CD4-positive, CD25-positive, alpha-beta regulatory T cell (primary cell): ENCODE measurements at regions not wholly inside any gene's neighbourhood (a gene's known extent, or its start where the extent isn't known, plus 50 kb on each side); places are given as distances from the start of the nearest gene placed in this dataset.

ENCODE experiments used
- ATAC-seq, 2 donors: fragments of 150-1000 bp; cut with Tn5 transposase; one replicate each; pipeline ENCODE4 v1.10.0; 2021; ENCODE audit warnings: low read depth in 2 of 2, moderate number of reproducible peaks in 2 of 2, moderate library complexity in 1 of 2
- DNase-seq, 3 donors: peaks; one replicate each; pipeline versions ENCODE4 v3.0.0 to v3.0.0-alpha.2; 2012 to 2022; ENCODE audit warnings: mixed read lengths in 1 of 3
- H3K27ac ChIP-seq: one replicate; pipeline ENCODE4 v1.7.0; 2013; ENCODE audit warnings: mild to moderate bottlenecking, low read length; ENCODE audit not compliant: insufficient read depth, poor library complexity, severe bottlenecking
- H3K27me3 ChIP-seq: one replicate; pipeline ENCODE4 v1.7.0; 2013; ENCODE audit warnings: low read length; ENCODE audit not compliant: control insufficient read depth, insufficient read depth
- H3K36me3 ChIP-seq: one replicate; pipeline ENCODE4 v1.7.0; 2013; ENCODE audit warnings: mild to moderate bottlenecking, low read length, moderate library complexity; ENCODE audit not compliant: control insufficient read depth, insufficient read depth
- H3K4me1 ChIP-seq: 2 replicates; pipeline ENCODE4 v1.7.0; 2013; ENCODE audit warnings: mild to moderate bottlenecking, low read length; ENCODE audit not compliant: insufficient read depth, control insufficient read depth, poor library complexity, severe bottlenecking
- H3K4me3 ChIP-seq: one replicate; pipeline ENCODE4 v1.7.0; 2013; ENCODE audit warnings: low read depth, mild to moderate bottlenecking, low read length, moderate library complexity
- H3K9me3 ChIP-seq, 2 experiments: 1 replicate in 1 of 2; 2 replicates in 1 of 2; pipeline ENCODE4 v1.7.0; 2013; ENCODE audit warnings: low read length in 2 of 2, mild to moderate bottlenecking in 1 of 2, moderate library complexity in 1 of 2; ENCODE audit not compliant: control insufficient read depth in 2 of 2
- H3K27ac Mint-ChIP-seq, 3 donors: one replicate each; pipeline ENCODE4 v1.8.0; 2020 to 2022; ENCODE audit warnings: mild to moderate bottlenecking in 3 of 3, mixed read lengths in 3 of 3, moderate library complexity in 2 of 3
- H3K27me3 Mint-ChIP-seq: one replicate; pipeline ENCODE4 v1.8.0; 2022; ENCODE audit warnings: mild to moderate bottlenecking, mixed read lengths
- H3K36me3 Mint-ChIP-seq: one replicate; pipeline ENCODE4 v1.8.0; 2020; ENCODE audit warnings: mixed read lengths
- H3K4me1 Mint-ChIP-seq, 4 donors: one replicate each; pipeline ENCODE4 v1.8.0; 2020 to 2022; ENCODE audit warnings: mixed read lengths in 4 of 4, mild to moderate bottlenecking in 1 of 4
- H3K4me3 Mint-ChIP-seq, 4 donors: one replicate each; pipeline ENCODE4 v1.8.0; 2020 to 2022; ENCODE audit warnings: mild to moderate bottlenecking in 4 of 4, mixed read lengths in 4 of 4, moderate library complexity in 3 of 4
- H3K9me3 Mint-ChIP-seq, 7 donors: one replicate each; pipeline ENCODE4 v1.8.0; 2020 to 2022; ENCODE audit warnings: mixed read lengths in 7 of 7, mild to moderate bottlenecking in 3 of 7, moderate library complexity in 2 of 7

DNA sequence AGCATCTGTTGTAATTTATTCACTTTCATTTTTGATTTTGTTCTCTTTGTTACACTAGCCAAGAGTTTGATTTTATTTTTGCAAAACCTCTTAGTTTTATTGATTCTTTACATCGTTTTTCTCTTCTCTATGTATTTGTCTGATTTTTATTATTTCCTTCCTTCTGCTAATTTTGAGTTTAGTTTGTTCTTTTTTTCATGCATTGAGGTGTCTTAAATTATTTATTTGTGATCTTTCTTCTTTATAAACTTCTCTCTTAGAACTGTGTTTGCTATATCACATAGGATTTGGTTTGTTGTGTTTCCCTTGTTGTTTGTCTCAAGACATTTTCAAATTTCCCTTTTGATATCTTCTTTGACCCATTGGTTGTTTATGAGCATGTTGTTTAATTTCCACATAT, 51.7 kb upstream of the NFKBIA start:
- H3K27ac ChIP-seq = no peak overlapping the region
- H3K27me3 Mint-ChIP-seq = peaks cover 32% of the 10 kb centered on the region
- H3K4me3 Mint-ChIP-seq = no peak overlapping the region
- no peaks in the 10 kb centered on the region for H3K4me1 ChIP-seq
- ATAC-seq (no peak), DNase-seq (no peak)
- no peaks in the 10 kb centered on the region for H3K36me3 ChIP-seq
- peaks cover 1 to 25% (median 7%) of the 10 kb centered on the region in 7 donors for H3K9me3 Mint-ChIP-seq
- no peaks in the 10 kb centered on the region for H3K27me3 ChIP-seq
- peaks cover 10 to 16% of the 10 kb centered on the region in 2 experiments for H3K9me3 ChIP-seq
- no peak overlapping the region for H3K27ac Mint-ChIP-seq
- peaks cover 0 to 6% (median 0%) of the 10 kb centered on the region in 4 donors for H3K4me1 Mint-ChIP-seq
- H3K36me3 Mint-ChIP-seq = no peaks in the 10 kb centered on the region
- no peak overlapping the region for H3K4me3 ChIP-seq

DNA sequence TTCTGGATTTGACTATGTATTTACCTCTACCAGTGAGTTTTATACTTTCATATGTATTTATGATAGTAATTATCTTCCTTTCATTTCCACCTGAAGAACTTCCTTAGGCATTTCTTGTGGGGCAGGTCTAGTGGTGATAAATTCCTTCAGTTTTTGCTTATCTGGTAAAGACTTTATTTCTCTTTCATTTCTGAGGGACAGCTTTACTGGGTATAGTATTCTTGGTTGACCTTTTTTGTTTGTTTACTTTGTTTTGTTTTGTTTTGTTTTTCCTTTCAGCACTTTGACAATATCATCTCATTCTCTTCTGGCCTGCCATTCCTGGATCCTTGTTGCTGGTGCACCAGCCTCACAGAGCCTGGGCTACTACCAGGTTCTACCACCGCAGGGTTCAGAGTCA, 53.9 kb upstream of the NFKBIA start:
- Mint-ChIP-seq H3K9me3 (peaks cover 4 to 25% (median 7%) of the 10 kb centered on the region in 7 donors), H3K36me3 (no peaks in the 10 kb centered on the region), H3K4me3 (no peak overlapping the region), H3K4me1 (peaks cover 0 to 6% (median 0%) of the 10 kb centered on the region in 4 donors), H3K27ac (no peak overlapping the region), H3K27me3 (peaks cover 37% of the 10 kb centered on the region)
- DNase-seq = no peak
- Histone ChIP-seq H3K4me1 (no peaks in the 10 kb centered on the region), H3K27ac (no peak overlapping the region), H3K9me3 (peaks cover 10 to 16% of the 10 kb centered on the region in 2 experiments), H3K4me3 (no peak overlapping the region), H3K27me3 (no peaks in the 10 kb centered on the region), H3K36me3 (no peaks in the 10 kb centered on the region)
- ATAC-seq = no peak

DNA sequence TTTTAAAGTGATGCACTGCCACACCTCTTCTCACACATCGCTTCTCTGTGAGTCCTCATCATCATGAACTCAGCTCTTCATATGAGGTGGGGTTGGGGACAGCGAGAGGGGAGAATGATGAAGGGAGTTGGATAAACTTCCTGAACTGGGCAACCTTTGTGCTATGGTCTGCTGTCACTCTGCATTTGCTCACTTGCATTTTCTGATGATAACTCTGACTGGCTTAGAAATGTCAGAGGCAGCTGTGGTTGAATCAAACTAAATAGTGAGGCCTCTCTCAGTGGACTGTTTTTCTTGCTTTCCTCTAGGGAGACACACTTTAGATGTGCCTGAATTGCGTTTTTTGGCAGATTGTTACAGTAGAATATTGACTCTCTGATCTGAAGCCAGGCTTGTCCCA, 55.2 kb upstream of the NFKBIA start:
- peaks cover 10 to 16% of the 10 kb centered on the region in 2 experiments for H3K9me3 ChIP-seq
- ATAC-seq (no peak), DNase-seq (no peak)
- H3K36me3 ChIP-seq = no peaks in the 10 kb centered on the region
- Mint-ChIP-seq H3K27ac (no peak overlapping the region), H3K27me3 (peaks cover 36% of the 10 kb centered on the region), H3K4me3 (no peak overlapping the region), H3K9me3 (peaks cover 4 to 25% (median 7%) of the 10 kb centered on the region in 7 donors), H3K4me1 (peaks cover 0 to 6% (median 0%) of the 10 kb centered on the region in 4 donors), H3K36me3 (no peaks in the 10 kb centered on the region)
- H3K27ac ChIP-seq = no peak overlapping the region
- H3K4me1 ChIP-seq = no peaks in the 10 kb centered on the region
- H3K4me3 ChIP-seq = no peak overlapping the region
- no peaks in the 10 kb centered on the region for H3K27me3 ChIP-seq

DNA sequence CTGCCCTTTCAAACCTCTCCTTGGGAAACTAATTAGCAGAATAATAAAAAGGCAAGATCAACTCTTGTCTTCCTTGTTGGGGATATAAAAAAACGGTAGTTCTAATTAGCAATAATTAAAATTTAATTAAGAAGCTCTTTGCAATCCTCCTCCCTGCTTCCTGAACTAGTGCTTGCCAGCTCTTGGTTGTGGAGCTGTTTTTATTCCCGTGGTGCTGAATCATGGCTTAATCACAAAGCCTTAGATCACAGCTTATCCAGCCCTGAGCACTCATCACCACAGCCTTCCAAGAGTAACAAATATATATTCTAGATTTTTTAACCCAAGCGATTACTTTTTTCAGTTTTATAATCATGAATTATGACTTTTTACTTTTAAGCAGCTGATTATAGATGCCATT, 63.2 kb upstream of the INSM2 start:
- no peaks in the 10 kb centered on the region for H3K36me3 ChIP-seq
- H3K9me3 ChIP-seq = no peaks in the 10 kb centered on the region
- Mint-ChIP-seq H3K9me3 (peaks cover 0 to 5% (median 2%) of the 10 kb centered on the region in 7 donors), H3K27me3 (peaks cover 55% of the 10 kb centered on the region), H3K4me3 (no peak overlapping the region), H3K4me1 (no peaks in the 10 kb centered on the region), H3K36me3 (no peaks in the 10 kb centered on the region), H3K27ac (no peak overlapping the region)
- DNase-seq = no peak
- peaks cover 21% of the 10 kb centered on the region for H3K27me3 ChIP-seq
- H3K27ac ChIP-seq = no peak overlapping the region
- H3K4me1 ChIP-seq = no peaks in the 10 kb centered on the region
- ATAC-seq = no peak
- H3K4me3 ChIP-seq = no peak overlapping the region

DNA sequence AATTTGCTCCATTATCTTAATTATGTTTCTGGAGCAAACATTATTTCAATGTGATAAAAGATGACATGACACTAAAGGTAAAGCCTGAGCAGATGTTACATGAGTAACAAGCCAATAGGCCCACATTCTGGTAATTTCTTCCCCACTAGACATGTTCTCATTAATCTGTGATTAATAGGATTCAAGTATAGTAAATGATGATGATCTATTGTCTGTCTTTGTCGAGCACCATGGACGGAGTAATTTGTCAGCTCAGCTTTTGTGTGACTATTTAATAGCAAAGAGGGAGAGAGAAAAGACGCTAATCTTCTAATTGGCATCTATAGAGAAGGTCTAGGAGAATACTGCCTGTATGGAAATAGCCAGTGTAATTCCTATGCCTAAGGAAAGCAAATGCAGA, 62.2 kb upstream of the INSM2 start:
- Histone ChIP-seq H3K27me3 (peaks cover 22% of the 10 kb centered on the region), H3K4me1 (no peaks in the 10 kb centered on the region), H3K9me3 (no peaks in the 10 kb centered on the region), H3K27ac (no peak overlapping the region), H3K4me3 (no peak overlapping the region), H3K36me3 (no peaks in the 10 kb centered on the region)
- H3K4me3 Mint-ChIP-seq = no peak overlapping the region
- H3K4me1 Mint-ChIP-seq = no peaks in the 10 kb centered on the region
- H3K9me3 Mint-ChIP-seq = peaks cover 0 to 5% (median 0%) of the 10 kb centered on the region in 7 donors
- H3K36me3 Mint-ChIP-seq = no peaks in the 10 kb centered on the region
- no peak overlapping the region for H3K27ac Mint-ChIP-seq
- no peak for ATAC-seq
- DNase-seq = no peak
- peaks cover 55% of the 10 kb centered on the region for H3K27me3 Mint-ChIP-seq

DNA sequence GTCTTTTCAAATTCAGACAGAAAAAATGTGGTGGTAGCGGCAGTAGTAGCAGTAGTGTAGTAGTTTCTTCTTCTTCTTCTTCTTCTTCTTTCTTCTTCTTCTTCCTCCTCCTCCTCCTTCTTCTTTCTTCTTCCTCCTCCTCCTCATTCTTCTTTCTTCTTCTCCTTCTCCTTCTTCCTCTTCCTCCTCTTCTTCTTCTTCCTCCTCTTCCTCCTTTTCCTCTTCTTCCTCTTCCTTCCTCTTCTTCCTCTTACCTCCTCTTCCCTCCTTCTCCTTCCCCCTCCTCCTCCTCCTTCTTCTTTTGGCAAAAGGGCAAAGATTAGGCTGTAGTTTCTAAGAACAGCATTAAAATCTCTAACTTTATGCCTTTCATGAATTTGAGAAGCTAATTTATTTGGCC, 59.6 kb upstream of the INSM2 start:
- no peak overlapping the region for H3K4me3 ChIP-seq
- Mint-ChIP-seq H3K36me3 (no peaks in the 10 kb centered on the region), H3K27ac (no peak overlapping the region), H3K9me3 (peaks cover 0 to 7% (median 0%) of the 10 kb centered on the region in 7 donors), H3K4me1 (no peaks in the 10 kb centered on the region), H3K4me3 (no peak overlapping the region), H3K27me3 (peaks cover 57% of the 10 kb centered on the region)
- H3K36me3 ChIP-seq = no peaks in the 10 kb centered on the region
- H3K27me3 ChIP-seq = peaks cover 29% of the 10 kb centered on the region
- DNase-seq = no peak
- H3K27ac ChIP-seq = no peak overlapping the region
- no peaks in the 10 kb centered on the region for H3K9me3 ChIP-seq
- no peaks in the 10 kb centered on the region for H3K4me1 ChIP-seq
- ATAC-seq = no peak

DNA sequence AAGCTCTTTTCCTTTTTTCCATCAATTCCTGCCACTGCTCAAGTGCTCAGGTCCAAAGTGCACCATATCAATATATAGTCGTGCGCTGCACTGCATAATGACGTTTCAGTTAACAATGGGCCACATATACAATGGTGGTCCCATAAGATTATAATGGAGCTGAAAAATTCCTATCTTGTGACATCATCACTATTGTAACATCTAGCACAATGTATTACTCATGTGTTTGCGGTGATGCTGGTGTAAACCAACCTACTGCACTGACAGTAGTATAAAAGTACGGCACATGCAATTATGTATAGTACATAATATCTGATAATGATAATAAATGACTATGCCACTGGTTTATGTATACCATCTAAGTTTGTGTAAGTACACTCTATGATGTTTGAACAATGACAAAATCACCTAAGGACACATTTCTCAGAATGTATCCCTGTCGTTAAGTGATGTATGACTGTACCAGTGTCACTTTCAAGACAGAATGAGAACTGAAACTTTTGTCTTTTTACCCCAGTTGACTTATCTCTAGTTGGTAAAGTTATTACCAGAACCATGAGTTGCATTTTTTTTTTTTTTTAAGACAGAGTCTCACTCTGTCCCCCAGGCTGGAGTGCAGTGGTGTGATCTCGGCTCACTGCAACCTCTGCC, 53.7 kb upstream of the INSM2 start:
- Mint-ChIP-seq H3K4me1 (no peaks in the 10 kb centered on the region), H3K27ac (no peak overlapping the region), H3K27me3 (peaks cover 42% of the 10 kb centered on the region), H3K4me3 (no peak overlapping the region), H3K9me3 (peaks cover 0 to 3% (median 0%) of the 10 kb centered on the region in 7 donors), H3K36me3 (no peaks in the 10 kb centered on the region)
- no peak overlapping the region for H3K4me3 ChIP-seq
- no peaks in the 10 kb centered on the region for H3K36me3 ChIP-seq
- DNase-seq (peak in 1 of 3 donors; percentile 13), ATAC-seq (no peak)
- H3K27me3 ChIP-seq = peaks cover 17% of the 10 kb centered on the region
- no peak overlapping the region for H3K27ac ChIP-seq
- no peaks in the 10 kb centered on the region for H3K9me3 ChIP-seq
- H3K4me1 ChIP-seq = no peaks in the 10 kb centered on the region

DNA sequence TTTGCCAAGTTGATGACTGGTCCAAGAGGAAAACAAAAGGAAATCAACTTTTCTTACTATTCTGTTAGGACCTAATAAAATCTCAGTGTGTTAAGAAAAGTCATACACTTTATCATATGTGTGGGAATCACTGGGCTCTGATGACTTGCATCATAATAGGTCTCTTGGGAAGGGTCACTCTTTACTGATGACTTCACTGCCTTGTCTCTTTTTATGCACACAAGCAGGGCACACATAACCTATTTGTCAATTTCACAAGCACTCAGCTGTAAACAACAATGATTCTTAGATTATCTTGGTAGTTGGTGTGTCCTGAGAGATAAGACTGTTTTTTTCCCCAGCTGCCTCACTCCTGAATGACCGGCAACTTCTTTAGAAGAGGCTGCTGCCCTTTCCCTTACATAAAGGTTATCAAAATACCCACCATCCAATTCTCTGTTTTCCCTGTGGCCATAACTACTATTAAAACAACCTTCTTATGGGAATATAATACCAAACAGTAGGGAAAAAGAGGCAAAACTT, 50.9 kb upstream of the INSM2 start:
- ATAC-seq (no peak), DNase-seq (no peak)
- Mint-ChIP-seq H3K9me3 (no peaks in the 10 kb centered on the region), H3K27me3 (peaks cover 30% of the 10 kb centered on the region), H3K4me3 (no peak overlapping the region), H3K4me1 (no peaks in the 10 kb centered on the region), H3K36me3 (no peaks in the 10 kb centered on the region), H3K27ac (no peak overlapping the region)
- no peaks in the 10 kb centered on the region for H3K4me1 ChIP-seq
- peaks cover 9% of the 10 kb centered on the region for H3K27me3 ChIP-seq
- no peaks in the 10 kb centered on the region for H3K9me3 ChIP-seq
- no peaks in the 10 kb centered on the region for H3K36me3 ChIP-seq
- H3K27ac ChIP-seq = no peak overlapping the region
- no peak overlapping the region for H3K4me3 ChIP-seq
